Large intestine (tissue), 3 donors: ENCODE measurements at regions not wholly inside any gene's neighbourhood (a gene's known extent, or its start where the extent isn't known, plus 50 kb on each side); places are given as distances from the start of the nearest gene placed in this dataset.

Experiments used
- DNase-seq, 2 donors: peaks; one replicate each; pipeline versions ENCODE4 v3.0.0 to v3.0.0-alpha.2; 2013
- H3K27ac ChIP-seq: one replicate; pipeline ENCODE4 v1.5.1; 2013; ENCODE audit warnings: low read length
- H3K27me3 ChIP-seq: 2 replicates; pipeline ENCODE4 v1.6.1; 2013; ENCODE audit warnings: low read length; ENCODE audit not compliant: control insufficient read depth, insufficient read depth
- H3K36me3 ChIP-seq: 2 replicates; pipeline ENCODE4 v1.6.1; 2013; ENCODE audit warnings: low read length; ENCODE audit not compliant: control insufficient read depth, insufficient read depth
- H3K4me1 ChIP-seq: one replicate; pipeline ENCODE4 v1.6.1; 2013; ENCODE audit warnings: low read length; ENCODE audit not compliant: control insufficient read depth, insufficient read depth
- H3K4me3 ChIP-seq: one replicate; pipeline ENCODE4 v1.5.1; 2013; ENCODE audit warnings: low read length
- H3K9me3 ChIP-seq: one replicate; pipeline ENCODE4 v1.6.1; 2013; ENCODE audit warnings: mild to moderate bottlenecking, low read depth, low read length, moderate library complexity; ENCODE audit not compliant: control insufficient read depth
- WGBS: methylation state at CpG from one replicate; pipeline ENCODE4 v1.1.5; 2013; ENCODE audit warnings: low lambda C conversion rate; ENCODE audit not compliant: insufficient coverage; 5-methylcytosine and 5-hydroxymethylcytosine counted together

- Histone ChIP-seq H3K4me1 (no peaks in the 10 kb centered on the region), H3K36me3 (no peaks in the 10 kb centered on the region), H3K27ac (no peak overlapping the region), H3K9me3 (no peaks in the 10 kb centered on the region), H3K27me3 (no peaks in the 10 kb centered on the region), H3K4me3 (no peak overlapping the region)
- no peak for DNase-seq
- WGBS = no CpG with 5 or more reads among the region's 1 CpG
Observed at GRCh38 chr9:81411961-81412360, 277.4 kb downstream of the TLE1 start.

- no peaks in the 10 kb centered on the region for H3K4me1 ChIP-seq
- WGBS = no CpG with 5 or more reads among the region's 4 CpGs
- no peak for DNase-seq
Observed at GRCh38 chr9:81410201-81410600, 279.1 kb downstream of the TLE1 start.

GRCh38 chr9:81408951-81409350, 280.4 kb downstream of the TLE1 start:
- Histone ChIP-seq H3K4me1 (no peaks in the 10 kb centered on the region), H3K9me3 (no peaks in the 10 kb centered on the region), H3K27ac (no peak overlapping the region), H3K4me3 (no peak overlapping the region), H3K27me3 (no peaks in the 10 kb centered on the region), H3K36me3 (no peaks in the 10 kb centered on the region)
- DNase-seq = no peak

More at GRCh38 chr9:81410201-81410600, 279.1 kb downstream of the TLE1 start:
- no peak overlapping the region for H3K27ac ChIP-seq
- no peak overlapping the region for H3K4me3 ChIP-seq
- no peaks in the 10 kb centered on the region for H3K36me3 ChIP-seq
- H3K27me3 ChIP-seq = no peaks in the 10 kb centered on the region
- no peaks in the 10 kb centered on the region for H3K9me3 ChIP-seq

- Histone ChIP-seq H3K36me3 (no peaks in the 10 kb centered on the region), H3K4me3 (no peak overlapping the region), H3K4me1 (no peaks in the 10 kb centered on the region), H3K27ac (no peak overlapping the region), H3K9me3 (no peaks in the 10 kb centered on the region), H3K27me3 (no peaks in the 10 kb centered on the region)
- DNase-seq = no peak
- WGBS = 83% methylated on average over 2 of the region's 2 CpGs
Observed at GRCh38 chr9:81404931-81405598, 284.3 kb downstream of the TLE1 start.

- H3K27ac ChIP-seq = no peak overlapping the region
- no peaks in the 10 kb centered on the region for H3K36me3 ChIP-seq
- no peak for DNase-seq
- H3K9me3 ChIP-seq = no peaks in the 10 kb centered on the region
- no peaks in the 10 kb centered on the region for H3K4me1 ChIP-seq
- H3K4me3 ChIP-seq = no peak overlapping the region
- WGBS = 100% methylated on average over 2 of the region's 9 CpGs
- H3K27me3 ChIP-seq = no peaks in the 10 kb centered on the region
Observed at GRCh38 chr9:81397481-81398381, 291.6 kb downstream of the TLE1 start.

GRCh38 chr9:81396528-81396927, 292.8 kb downstream of the TLE1 start:
- Histone ChIP-seq H3K9me3 (no peaks in the 10 kb centered on the region), H3K36me3 (no peaks in the 10 kb centered on the region), H3K27me3 (no peaks in the 10 kb centered on the region), H3K4me1 (no peaks in the 10 kb centered on the region), H3K27ac (no peak overlapping the region), H3K4me3 (no peak overlapping the region)
- DNase-seq = no peak
- WGBS = 80% methylated on average over 1 of the region's 9 CpGs

GRCh38 chr9:81395676-81396054, 293.7 kb downstream of the TLE1 start:
- Histone ChIP-seq H3K9me3 (no peaks in the 10 kb centered on the region), H3K4me3 (no peak overlapping the region), H3K36me3 (no peaks in the 10 kb centered on the region), H3K4me1 (no peaks in the 10 kb centered on the region), H3K27ac (no peak overlapping the region), H3K27me3 (no peaks in the 10 kb centered on the region)
- no peak for DNase-seq
- WGBS = no CpG with 5 or more reads among the region's 4 CpGs

- H3K27me3 ChIP-seq = no peaks in the 10 kb centered on the region
- H3K4me3 ChIP-seq = no peak overlapping the region
- no CpG with 5 or more reads among the region's 3 CpGs for WGBS
- no peak overlapping the region for H3K27ac ChIP-seq
- no peaks in the 10 kb centered on the region for H3K36me3 ChIP-seq
- peak in 1 of 2 donors; percentile 17 for DNase-seq
- H3K9me3 ChIP-seq = no peaks in the 10 kb centered on the region
- no peaks in the 10 kb centered on the region for H3K4me1 ChIP-seq
Observed at GRCh38 chr9:81394881-81395675, 294.3 kb downstream of the TLE1 start.

- no peaks in the 10 kb centered on the region for H3K9me3 ChIP-seq
Observed at GRCh38 chr9:81393985-81394811, 295.1 kb downstream of the TLE1 start.

GRCh38 chr9:81391457-81391825, 297.9 kb downstream of the TLE1 start:
- H3K4me1 ChIP-seq = no peaks in the 10 kb centered on the region
- WGBS = no CpG with 5 or more reads among the region's 2 CpGs
- no peak overlapping the region for H3K27ac ChIP-seq
- H3K36me3 ChIP-seq = no peaks in the 10 kb centered on the region
- H3K27me3 ChIP-seq = no peaks in the 10 kb centered on the region
- H3K4me3 ChIP-seq = no peak overlapping the region
- no peaks in the 10 kb centered on the region for H3K9me3 ChIP-seq
- DNase-seq = no peak

More at GRCh38 chr9:81393985-81394811, 295.1 kb downstream of the TLE1 start:
- no peaks in the 10 kb centered on the region for H3K36me3 ChIP-seq
- no peaks in the 10 kb centered on the region for H3K27me3 ChIP-seq
- H3K4me3 ChIP-seq = no peak overlapping the region
- H3K27ac ChIP-seq = no peak overlapping the region
- H3K4me1 ChIP-seq = no peaks in the 10 kb centered on the region
- peak in 1 of 2 donors; percentile 21 for DNase-seq
- WGBS = no CpG with 5 or more reads among the region's 6 CpGs
